K562 (cell line): ENCODE measurements at regions not wholly inside any gene's neighbourhood (a gene's known extent, or its start where the extent isn't known, plus 50 kb on each side); places are given as distances from the start of the nearest gene placed in this dataset.

Source experiments
- ATAC-seq: fragments of 200-7000 bp; cut with Tn5 transposase; 3 replicates; pipeline ENCODE4 v1.9.1; 2020; ENCODE audit warnings: moderate library complexity
- BruUV-seq: library from RNA; stranded (reverse); fragments of 400-500 nt; replicated peaks from 2 replicates; lab custom pipeline; 2021; lab: Mats Ljungman, UMichigan
- CTCF ChIA-PET: fragments of 300-600 bp; formaldehyde crosslinking; extraction: SDS; loops from one replicate; lab custom pipeline; 2021; ENCODE audit warnings: low intra/inter-chr PET ratio; lab: Yijun Ruan, JAX
- POLR2A ChIA-PET: fragments of 300-600, 350-650 bp; sonication (Branson Sonifier 250); formaldehyde crosslinking; extraction: SDS; loops from one replicate; lab custom pipeline; 2021; ENCODE audit warnings: antibody characterized with exemption, inconsistent platforms; lab: Yijun Ruan, JAX
- DNase-seq, 4 experiments: peaks; one replicate each; pipeline versions ENCODE4 v3.0.0 to v3.0.0-alpha.2; 2011 to 2018; ENCODE audit warnings: low spot score in 3 of 4, mixed read lengths in 3 of 4; ENCODE audit errors: extremely low read depth in 1 of 4
- FAIRE-seq: peaks from 2 replicates; lab custom pipeline; 2011; peaks lifted over from hg19 to GRCh38; lab: Jason Lieb, UNC
- H2AFZ ChIP-seq: 2 replicates; pipeline ENCODE4 v1.6.0; 2011; ENCODE audit warnings: low read depth, low read length, control low read depth, inconsistent platforms
- H3K27ac ChIP-seq: fragments of 200-600 bp; 3 replicates; pipeline ENCODE4 v1.8.0; 2011; ENCODE audit warnings: low read depth, mild to moderate bottlenecking, control low read depth, inconsistent platforms, low read length, moderate library complexity, mixed read lengths; ENCODE audit errors: extremely low read depth
- H3K27me3 ChIP-seq, 2 experiments: fragments of 300-600 bp in 1 of 2; 2 replicates in 1 of 2; 3 replicates in 1 of 2; pipeline versions ENCODE4 v1.6.0 to v1.8.0; 2011; ENCODE audit warnings: inconsistent platforms in 2 of 2, low read length in 2 of 2, mild to moderate bottlenecking in 1 of 2, mixed read lengths in 1 of 2, moderate library complexity in 1 of 2; ENCODE audit not compliant: control insufficient read depth in 2 of 2, insufficient read depth in 2 of 2
- H3K36me3 ChIP-seq: fragments of 300-600 bp; 3 replicates; pipeline ENCODE4 v1.8.0; 2011; ENCODE audit warnings: mild to moderate bottlenecking, low read length, inconsistent platforms; ENCODE audit not compliant: control insufficient read depth, insufficient read depth
- H3K4me1 ChIP-seq, 2 experiments: fragments of 200-600 bp in 1 of 2; replicated peaks in 1 of 2; 2 replicates in 1 of 2; 3 replicates in 1 of 2; pipeline versions ENCODE4 v1.5.1 to v1.8.0; 2011; ENCODE audit warnings: inconsistent platforms in 2 of 2, low read length in 2 of 2, mild to moderate bottlenecking in 1 of 2, mixed read lengths in 1 of 2, moderate library complexity in 1 of 2; ENCODE audit not compliant: control insufficient read depth in 2 of 2, insufficient read depth in 2 of 2
- H3K4me2 ChIP-seq: 2 replicates; pipeline ENCODE4 v1.6.1; 2011; ENCODE audit warnings: low read length, control low read depth, inconsistent platforms, mixed read lengths; ENCODE audit not compliant: insufficient read depth
- H3K4me3 ChIP-seq: fragments of 200-600 bp; sonication (generic), shearing (Covaris generic); 2 replicates; pipeline ENCODE4 v1.5.1; 2016; ENCODE audit warnings: control low read depth, inconsistent platforms
- H3K79me2 ChIP-seq: fragments of 200-600 bp; 3 replicates; pipeline ENCODE4 v1.8.0; 2011; ENCODE audit warnings: low read length, inconsistent platforms; ENCODE audit not compliant: control insufficient read depth, insufficient read depth
- H3K9ac ChIP-seq, 2 experiments: 2 replicates each; pipeline versions ENCODE4 v1.6.0 to v1.6.1; 2011; ENCODE audit warnings: low read depth in 2 of 2, low read length in 2 of 2, control low read depth in 1 of 2, inconsistent platforms in 1 of 2, mild to moderate bottlenecking in 1 of 2, mixed read lengths in 1 of 2; ENCODE audit not compliant: insufficient read depth in 1 of 2
- H3K9me1 ChIP-seq: one replicate; pipeline ENCODE4 v1.6.0; 2011; ENCODE audit warnings: inconsistent platforms, mild to moderate bottlenecking, low read length, moderate library complexity; ENCODE audit not compliant: control insufficient read depth, insufficient read depth
- H3K9me3 ChIP-seq: replicated peaks from 2 replicates; pipeline ENCODE4 v1.5.1; 2011; ENCODE audit warnings: low read depth, low read length, inconsistent platforms; ENCODE audit not compliant: control insufficient read depth, insufficient read depth
- H4K20me1 ChIP-seq: replicated peaks from 2 replicates; pipeline ENCODE4 v1.6.1; 2011; ENCODE audit warnings: low read length, inconsistent platforms, mixed read lengths; ENCODE audit not compliant: control insufficient read depth, insufficient read depth
- ARID2 ChIP-seq: fragments of 450-650 bp; IDR thresholded peaks from 2 replicates; pipeline ENCODE4 v1.6.1; 2017; ENCODE audit warnings: antibody characterized with exemption, mild to moderate bottlenecking
- ARID3A ChIP-seq: IDR thresholded peaks from 2 replicates; pipeline ENCODE4 v1.6.1; 2012; ENCODE audit warnings: low read depth, low read length, improper control_type of control experiment, borderline replicate concordance
- ELK1 ChIP-seq: sonication (generic); formaldehyde crosslinking; IDR thresholded peaks from 2 replicates; pipeline ENCODE4 v1.8.1; 2022; ENCODE audit warnings: missing genetic modification reagents
- ELK3 ChIP-seq: fragments of 450-650 bp; formaldehyde crosslinking; IDR thresholded peaks from 2 replicates; pipeline ENCODE4 v1.4.0; 2020; ENCODE audit warnings: mild to moderate bottlenecking
- RERE ChIP-seq: sonication (generic); formaldehyde crosslinking; IDR thresholded peaks from 2 replicates; pipeline ENCODE4 v1.8.0; 2023; ENCODE audit warnings: missing genetic modification reagents, mild to moderate bottlenecking, borderline replicate concordance
- RHOXF2B ChIP-seq: fragments of 250-450 bp; sonication (Bioruptor Pico); conservative IDR thresholded peaks from 2 replicates; pipeline ENCODE4 v1.5.1; 2021
- TEAD2 ChIP-seq: fragments of 450-650 bp; IDR thresholded peaks from 2 replicates; pipeline ENCODE4 v1.6.1; 2016; ENCODE audit warnings: missing genetic modification characterization, control low read depth, missing compliant biosample characterization
- YBX1 ChIP-seq: fragments of 450-650 bp; IDR thresholded peaks from 2 replicates; pipeline ENCODE4 v1.7.1; 2016; ENCODE audit warnings: mild to moderate bottlenecking
- ZNF41 ChIP-seq: fragments of 250-450 bp; sonication (Bioruptor Pico); conservative IDR thresholded peaks from 2 replicates; pipeline ENCODE4 v1.4.0; 2020; ENCODE audit warnings: mild to moderate bottlenecking
- ZNF655 ChIP-seq: fragments of 250-450 bp; sonication (Bioruptor Pico); IDR thresholded peaks from 2 replicates; pipeline ENCODE4 v1.5.0; 2021
- WGBS: fragments of 100-300 bp; shearing (Covaris generic); methylation state at CpG from one replicate; pipeline ENCODE4 v1.1.6; 2016; ENCODE audit warnings: low coverage, mixed read lengths; ENCODE audit not compliant: insufficient coverage; ENCODE audit errors: missing lambda C conversion rate; 5-methylcytosine and 5-hydroxymethylcytosine counted together
- in situ Hi-C: fragments of 300-500 bp; cut with MboI; formaldehyde crosslinking; loops from 4 replicates; pipeline ENCODE4 v1.15.0; 2018; ENCODE audit warnings: inconsistent platforms, mixed read lengths
- intact Hi-C: fragments of 100-400 bp; cut with micrococcal nuclease; formaldehyde crosslinking; loops from 2 replicates; pipeline ENCODE4 v1.14.2; 2022

GRCh38 chr19:31100206-31100590, 249.0 kb downstream of the TSHZ3 start (continued):
- TF ChIP-seq RERE (CRISPR knock-in tag) = no peak

GRCh38 chr19:31099515-31100205, 249.6 kb downstream of the TSHZ3 start:
- Histone ChIP-seq H3K9me3 (no peaks in the 10 kb centered on the region), H3K4me2 (no peak overlapping the region), H3K36me3 (no peaks in the 10 kb centered on the region), H3K79me2 (no peaks in the 10 kb centered on the region), H3K27ac (no peak overlapping the region), H3K4me3 (no peak overlapping the region), H4K20me1 (no peaks in the 10 kb centered on the region), H3K9me1 (no peaks in the 10 kb centered on the region), H2AFZ (no peak overlapping the region), H3K9ac (no peak overlapping the region), H3K27me3 (no peaks in the 10 kb centered on the region; a peak in 2 of 5 replicates), H3K4me1 (peaks cover 0 to 3% of the 10 kb centered on the region in 2 experiments; a peak in 1 of 5 replicates)
- BruUV-seq = no TSS peak
- 0% methylated on average over 4 of the region's 4 CpGs for WGBS
- POLR2A ChIA-PET = no interaction called here
- no peak for ATAC-seq
- CTCF ChIA-PET = no interaction called here
- no peak for DNase-seq
- intact Hi-C loops = no loop called here
- in situ Hi-C loops = no loop called here
- no peak for FAIRE-seq
- TF ChIP-seq TEAD2 (tag) (no peak), YBX1 (no peak), ELK1 (no peak), ZNF655 (CRISPR knock-in tag) (no peak), ZNF41 (CRISPR knock-in tag) (no peak), ELK3 (no peak), ARID2 (no peak), ARID3A (no peak), RHOXF2B (CRISPR knock-in tag) (no peak)
